PFSK-1 (cell line): ENCODE measurements at regions not wholly inside any gene's neighbourhood (a gene's known extent, or its start where the extent isn't known, plus 50 kb on each side); places are given as distances from the start of the nearest gene placed in this dataset.

Experiments used
- FOXP2 ChIP-seq: optimal IDR thresholded peaks from 2 replicates; pipeline ENCODE3; 2011; ENCODE audit warnings: borderline replicate concordance, control low read depth, inconsistent platforms; ENCODE audit not compliant: insufficient read depth; ENCODE audit errors: extremely low read length, extremely low read depth
- POLR2AphosphoS5 ChIP-seq: IDR thresholded peaks from 2 replicates; pipeline ENCODE4 v1.6.1; 2012; ENCODE audit warnings: low read depth, mild to moderate bottlenecking, control low read depth, low read length, moderate library complexity
- SIN3A ChIP-seq: IDR thresholded peaks from 2 replicates; pipeline ENCODE4 v1.6.1; 2012; ENCODE audit warnings: mild to moderate bottlenecking, low read length, moderate library complexity, borderline replicate concordance; ENCODE audit not compliant: insufficient read depth
- TAF1 ChIP-seq: IDR thresholded peaks from 2 replicates; pipeline ENCODE4 v1.6.1; 2012; ENCODE audit warnings: low read length, control low read depth, borderline replicate concordance; ENCODE audit not compliant: insufficient read depth
- TF ChIP-seq, protein P1 (sequence below), 2 experiments: IDR thresholded peaks; 2 replicates each; pipeline versions ENCODE4 v1.6.1 to v1.8.0; 2011 to 2012; ENCODE audit warnings: low read depth in 2 of 2, low read length in 2 of 2, control low read depth in 1 of 2, inconsistent platforms in 1 of 2, mild to moderate bottlenecking in 1 of 2, moderate library complexity in 1 of 2; ENCODE audit not compliant: insufficient read depth in 1 of 2

DNA sequence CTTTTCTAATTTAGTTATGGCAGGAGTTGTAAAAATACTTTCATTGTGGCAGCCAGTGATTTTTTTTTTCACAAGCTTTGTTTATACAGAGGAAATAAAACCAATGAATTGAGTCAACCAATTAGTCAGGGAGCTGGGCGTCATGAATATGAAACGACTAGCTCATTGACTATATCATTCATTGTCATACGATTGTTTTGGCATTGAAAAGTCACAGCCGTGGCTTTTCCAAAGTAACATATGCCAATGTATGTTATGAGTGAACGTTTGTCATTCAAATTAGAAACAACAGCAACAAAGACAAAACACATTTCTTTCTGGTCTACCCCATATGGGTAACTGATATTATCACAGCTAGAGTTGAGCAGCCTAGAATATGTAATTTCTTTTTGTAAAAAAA is 810.6 kb downstream of the EPHA7 start:
- TF ChIP-seq, protein P1, sequence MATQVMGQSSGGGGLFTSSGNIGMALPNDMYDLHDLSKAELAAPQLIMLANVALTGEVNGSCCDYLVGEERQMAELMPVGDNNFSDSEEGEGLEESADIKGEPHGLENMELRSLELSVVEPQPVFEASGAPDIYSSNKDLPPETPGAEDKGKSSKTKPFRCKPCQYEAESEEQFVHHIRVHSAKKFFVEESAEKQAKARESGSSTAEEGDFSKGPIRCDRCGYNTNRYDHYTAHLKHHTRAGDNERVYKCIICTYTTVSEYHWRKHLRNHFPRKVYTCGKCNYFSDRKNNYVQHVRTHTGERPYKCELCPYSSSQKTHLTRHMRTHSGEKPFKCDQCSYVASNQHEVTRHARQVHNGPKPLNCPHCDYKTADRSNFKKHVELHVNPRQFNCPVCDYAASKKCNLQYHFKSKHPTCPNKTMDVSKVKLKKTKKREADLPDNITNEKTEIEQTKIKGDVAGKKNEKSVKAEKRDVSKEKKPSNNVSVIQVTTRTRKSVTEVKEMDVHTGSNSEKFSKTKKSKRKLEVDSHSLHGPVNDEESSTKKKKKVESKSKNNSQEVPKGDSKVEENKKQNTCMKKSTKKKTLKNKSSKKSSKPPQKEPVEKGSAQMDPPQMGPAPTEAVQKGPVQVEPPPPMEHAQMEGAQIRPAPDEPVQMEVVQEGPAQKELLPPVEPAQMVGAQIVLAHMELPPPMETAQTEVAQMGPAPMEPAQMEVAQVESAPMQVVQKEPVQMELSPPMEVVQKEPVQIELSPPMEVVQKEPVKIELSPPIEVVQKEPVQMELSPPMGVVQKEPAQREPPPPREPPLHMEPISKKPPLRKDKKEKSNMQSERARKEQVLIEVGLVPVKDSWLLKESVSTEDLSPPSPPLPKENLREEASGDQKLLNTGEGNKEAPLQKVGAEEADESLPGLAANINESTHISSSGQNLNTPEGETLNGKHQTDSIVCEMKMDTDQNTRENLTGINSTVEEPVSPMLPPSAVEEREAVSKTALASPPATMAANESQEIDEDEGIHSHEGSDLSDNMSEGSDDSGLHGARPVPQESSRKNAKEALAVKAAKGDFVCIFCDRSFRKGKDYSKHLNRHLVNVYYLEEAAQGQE (IDR thresholded peaks at IDR 0.05; ENCODE audit: insufficient read depth in 1 of 2, low read depth in 2 of 2, low read length in 2 of 2), result no peak
- TF ChIP-seq SIN3A, result no peak
- no peak for TF ChIP-seq TAF1
- TF ChIP-seq POLR2AphosphoS5, result no peak
- no peak for TF ChIP-seq FOXP2

DNA sequence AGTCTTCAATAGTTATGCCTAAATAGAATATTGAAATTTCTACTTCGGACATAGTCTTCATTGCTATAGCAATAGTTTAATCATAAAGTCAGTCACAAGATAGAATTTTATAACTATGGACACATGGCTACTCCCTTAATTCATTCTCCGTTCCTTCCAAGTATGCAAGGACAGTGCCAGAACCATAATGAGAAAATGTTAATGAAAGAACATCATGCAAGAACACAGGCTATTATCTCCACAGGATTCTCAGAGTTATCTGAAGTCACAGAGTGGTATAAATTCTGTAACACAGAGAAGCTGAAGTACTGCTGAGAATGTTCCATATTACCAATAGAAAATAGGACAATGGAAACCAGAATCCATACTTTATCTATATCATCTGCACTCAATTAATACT is 826.2 kb downstream of the EPHA7 start:
- TF ChIP-seq FOXP2 (no peak), POLR2AphosphoS5 (no peak), TAF1 (no peak), SIN3A (no peak)
- TF ChIP-seq, protein P1 (IDR thresholded peaks at IDR 0.05; ENCODE audit: insufficient read depth in 1 of 2, low read depth in 2 of 2, low read length in 2 of 2), result no peak

DNA sequence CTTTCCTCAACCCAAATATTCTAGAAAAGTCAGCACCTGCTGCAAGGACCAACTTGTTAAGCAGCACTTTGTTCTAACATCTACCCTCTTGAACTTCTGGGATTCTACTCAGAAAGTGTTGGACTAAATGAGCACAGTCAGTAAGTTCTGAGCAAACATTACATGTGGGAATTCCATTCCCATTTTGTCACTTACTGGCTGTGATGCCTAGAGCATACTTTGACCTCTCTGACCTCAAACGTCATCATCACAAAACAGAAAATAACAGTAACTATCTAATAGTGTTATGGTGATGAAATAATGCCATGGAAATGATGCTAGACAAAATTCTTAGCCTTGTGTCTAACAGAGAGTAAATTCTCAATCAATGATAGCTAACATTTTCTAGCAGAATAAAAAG is 829.4 kb downstream of the EPHA7 start:
- TF ChIP-seq, protein P1 (IDR thresholded peaks at IDR 0.05; ENCODE audit: insufficient read depth in 1 of 2, low read depth in 2 of 2, low read length in 2 of 2), result no peak
- TF ChIP-seq SIN3A (no peak), TAF1 (no peak), FOXP2 (no peak), POLR2AphosphoS5 (no peak)

DNA sequence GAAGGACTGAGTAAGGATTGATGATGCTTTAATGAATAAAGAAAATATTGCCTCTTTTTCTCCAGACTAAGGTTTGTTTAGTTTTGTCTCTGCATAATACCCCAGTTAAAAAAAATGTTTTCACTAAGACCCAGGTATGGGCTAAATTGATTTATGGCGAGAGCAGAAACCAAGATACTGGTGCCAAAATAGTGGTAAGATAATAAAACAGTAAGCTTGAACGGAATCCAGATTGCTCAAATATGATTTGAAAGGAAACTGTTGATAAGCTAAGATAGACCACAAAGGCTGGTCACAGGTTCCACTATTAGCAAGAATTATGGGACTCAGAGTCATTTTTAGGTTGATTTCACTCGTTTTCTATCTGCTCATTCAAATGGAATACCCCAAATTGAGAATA is 831.2 kb downstream of the EPHA7 start:
- TF ChIP-seq TAF1 (no peak), FOXP2 (no peak), POLR2AphosphoS5 (no peak), SIN3A (no peak)
- TF ChIP-seq, protein P1 (IDR thresholded peaks at IDR 0.05; ENCODE audit: insufficient read depth in 1 of 2, low read depth in 2 of 2, low read length in 2 of 2), result no peak

DNA sequence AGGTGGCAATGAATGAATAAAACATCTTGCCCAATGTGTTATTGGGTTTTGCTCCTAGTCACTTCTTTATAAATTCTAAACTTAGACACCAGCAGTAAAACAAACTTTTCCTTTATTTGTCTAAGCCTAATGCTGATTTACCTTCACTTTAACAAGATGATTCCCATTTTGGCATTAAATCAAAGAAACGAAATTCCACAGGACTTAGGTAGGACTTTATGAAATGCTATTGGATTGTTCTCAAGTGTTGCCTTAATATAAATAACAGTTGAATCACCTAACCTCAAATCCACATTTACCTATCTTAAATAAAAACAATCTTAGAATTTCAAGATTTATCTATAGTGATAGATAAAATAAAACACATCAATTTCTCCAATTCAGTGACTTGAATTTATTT is 831.8 kb downstream of the EPHA7 start:
- TF ChIP-seq TAF1 (no peak), SIN3A (no peak), POLR2AphosphoS5 (no peak), FOXP2 (no peak)
- TF ChIP-seq, protein P1 (IDR thresholded peaks at IDR 0.05; ENCODE audit: insufficient read depth in 1 of 2, low read depth in 2 of 2, low read length in 2 of 2), result no peak
